ENCODE measurements at regions not wholly inside any gene's neighbourhood (a gene's known extent, or its start where the extent isn't known, plus 50 kb on each side); places are given as distances from the start of the nearest gene placed in this dataset.

DNA sequence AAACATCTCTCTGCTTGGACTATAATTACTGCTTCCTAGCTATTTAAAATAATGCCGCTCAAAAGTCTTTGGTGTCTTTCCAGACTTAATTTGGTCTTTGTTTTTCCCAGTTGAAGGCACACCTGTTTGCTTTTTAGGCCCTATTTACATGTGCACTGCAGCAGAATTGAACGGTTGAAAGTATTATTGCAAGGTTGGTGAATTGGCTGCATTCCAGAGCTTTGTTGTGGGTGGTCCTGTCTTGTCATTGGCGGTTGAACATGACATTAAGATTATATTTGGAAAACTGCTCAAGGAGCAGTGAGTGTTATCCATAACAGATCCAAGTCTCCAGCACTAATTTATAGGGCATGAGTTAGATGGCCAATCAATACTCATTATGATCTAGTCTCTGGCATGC lies 656.3 kb downstream of the PTPRC start:
- H3K4me3 ChIP-seq (ENCODE audit: low read length) = no peak overlapping the region
- H3K9me2 ChIP-seq (ENCODE audit: insufficient read depth, low read length) = no peaks in the 10 kb centered on the region
- no peaks in the 10 kb centered on the region for H3K9me3 ChIP-seq (ENCODE audit: low read length)
- H3F3A ChIP-seq (ENCODE audit: insufficient read depth, low read length, poor library complexity, severe bottlenecking) = no peaks in the 10 kb centered on the region
- no peak for TF ChIP-seq SMC3 (conservative IDR thresholded peaks at IDR 0.05; ENCODE audit: poor library complexity)
- TF ChIP-seq MXI1 (conservative IDR thresholded peaks at IDR 0.05; ENCODE audit: poor library complexity, severe bottlenecking) = no peak
- TF ChIP-seq POLR2AphosphoS5 (IDR thresholded peaks at IDR 0.05) = no peak
- no peak for TF ChIP-seq EP300 (conservative IDR thresholded peaks at IDR 0.05; ENCODE audit: poor library complexity, severe bottlenecking)
- TF ChIP-seq, protein P1, sequence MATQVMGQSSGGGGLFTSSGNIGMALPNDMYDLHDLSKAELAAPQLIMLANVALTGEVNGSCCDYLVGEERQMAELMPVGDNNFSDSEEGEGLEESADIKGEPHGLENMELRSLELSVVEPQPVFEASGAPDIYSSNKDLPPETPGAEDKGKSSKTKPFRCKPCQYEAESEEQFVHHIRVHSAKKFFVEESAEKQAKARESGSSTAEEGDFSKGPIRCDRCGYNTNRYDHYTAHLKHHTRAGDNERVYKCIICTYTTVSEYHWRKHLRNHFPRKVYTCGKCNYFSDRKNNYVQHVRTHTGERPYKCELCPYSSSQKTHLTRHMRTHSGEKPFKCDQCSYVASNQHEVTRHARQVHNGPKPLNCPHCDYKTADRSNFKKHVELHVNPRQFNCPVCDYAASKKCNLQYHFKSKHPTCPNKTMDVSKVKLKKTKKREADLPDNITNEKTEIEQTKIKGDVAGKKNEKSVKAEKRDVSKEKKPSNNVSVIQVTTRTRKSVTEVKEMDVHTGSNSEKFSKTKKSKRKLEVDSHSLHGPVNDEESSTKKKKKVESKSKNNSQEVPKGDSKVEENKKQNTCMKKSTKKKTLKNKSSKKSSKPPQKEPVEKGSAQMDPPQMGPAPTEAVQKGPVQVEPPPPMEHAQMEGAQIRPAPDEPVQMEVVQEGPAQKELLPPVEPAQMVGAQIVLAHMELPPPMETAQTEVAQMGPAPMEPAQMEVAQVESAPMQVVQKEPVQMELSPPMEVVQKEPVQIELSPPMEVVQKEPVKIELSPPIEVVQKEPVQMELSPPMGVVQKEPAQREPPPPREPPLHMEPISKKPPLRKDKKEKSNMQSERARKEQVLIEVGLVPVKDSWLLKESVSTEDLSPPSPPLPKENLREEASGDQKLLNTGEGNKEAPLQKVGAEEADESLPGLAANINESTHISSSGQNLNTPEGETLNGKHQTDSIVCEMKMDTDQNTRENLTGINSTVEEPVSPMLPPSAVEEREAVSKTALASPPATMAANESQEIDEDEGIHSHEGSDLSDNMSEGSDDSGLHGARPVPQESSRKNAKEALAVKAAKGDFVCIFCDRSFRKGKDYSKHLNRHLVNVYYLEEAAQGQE (IDR thresholded peaks at IDR 0.05; ENCODE audit: borderline replicate concordance) = no peak
- TF ChIP-seq EZH2 (IDR thresholded peaks at IDR 0.05; ENCODE audit: borderline replicate concordance, insufficient read depth, low read length, poor library complexity, severe bottlenecking) = no peak
- no peaks in the 10 kb centered on the region for H4K20me1 ChIP-seq (ENCODE audit: insufficient read depth)
- H3K79me2 ChIP-seq (replicated peaks; ENCODE audit: insufficient read depth, low read length) = no peaks in the 10 kb centered on the region
- H3K27ac ChIP-seq (ENCODE audit: low read length) = no peak overlapping the region
- no peaks in the 10 kb centered on the region for H3K36me3 ChIP-seq (ENCODE audit: insufficient read depth, low read length)
- no peak overlapping the region for H3K4me2 ChIP-seq (ENCODE audit: low read length)
- H2AFZ ChIP-seq (ENCODE audit: low read depth, low read length) = no peak overlapping the region
- no peaks in the 10 kb centered on the region for H3K27me3 ChIP-seq (ENCODE audit: insufficient read depth, low read depth, low read length)
- H3K9ac ChIP-seq (ENCODE audit: low read length) = no peak overlapping the region

DNA sequence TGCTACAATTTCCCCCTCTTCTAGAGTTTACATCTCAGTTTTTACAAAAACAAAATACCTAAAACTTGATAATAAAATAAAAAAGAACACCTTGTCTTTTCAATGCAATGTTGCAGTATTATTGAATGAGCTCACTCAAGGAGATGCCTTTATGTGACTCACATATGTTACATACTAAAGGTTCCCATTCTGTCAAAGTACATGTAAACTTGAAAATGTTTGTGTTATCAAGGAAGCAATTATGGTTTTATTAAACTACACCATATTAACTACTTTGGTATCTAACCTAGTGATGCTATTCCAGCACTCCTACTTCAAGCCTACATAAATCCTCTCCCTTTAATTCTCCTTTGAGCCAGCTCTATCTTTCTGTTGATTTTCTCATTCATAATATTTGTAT lies 658.3 kb downstream of the PTPRC start:
- H3K4me3 ChIP-seq (ENCODE audit: low read length) = no peak overlapping the region
- H3K27me3 ChIP-seq (ENCODE audit: insufficient read depth, low read depth, low read length) = no peaks in the 10 kb centered on the region
- no peak overlapping the region for H3K27ac ChIP-seq (ENCODE audit: low read length)
- TF ChIP-seq POLR2AphosphoS5 (IDR thresholded peaks at IDR 0.05) (no peak), TAF1 (IDR thresholded peaks at IDR 0.05; ENCODE audit: low read depth) (no peak), SMC3 (conservative IDR thresholded peaks at IDR 0.05; ENCODE audit: poor library complexity) (no peak), EZH2 (IDR thresholded peaks at IDR 0.05; ENCODE audit: borderline replicate concordance, insufficient read depth, low read length, poor library complexity, severe bottlenecking) (no peak), EP300 (conservative IDR thresholded peaks at IDR 0.05; ENCODE audit: poor library complexity, severe bottlenecking) (no peak), MXI1 (conservative IDR thresholded peaks at IDR 0.05; ENCODE audit: poor library complexity, severe bottlenecking) (no peak), RAD21 (conservative IDR thresholded peaks at IDR 0.05) (no peak)
- TF ChIP-seq, protein P1 (IDR thresholded peaks at IDR 0.05; ENCODE audit: borderline replicate concordance) = no peak
- TF ChIP-seq, protein P2, sequence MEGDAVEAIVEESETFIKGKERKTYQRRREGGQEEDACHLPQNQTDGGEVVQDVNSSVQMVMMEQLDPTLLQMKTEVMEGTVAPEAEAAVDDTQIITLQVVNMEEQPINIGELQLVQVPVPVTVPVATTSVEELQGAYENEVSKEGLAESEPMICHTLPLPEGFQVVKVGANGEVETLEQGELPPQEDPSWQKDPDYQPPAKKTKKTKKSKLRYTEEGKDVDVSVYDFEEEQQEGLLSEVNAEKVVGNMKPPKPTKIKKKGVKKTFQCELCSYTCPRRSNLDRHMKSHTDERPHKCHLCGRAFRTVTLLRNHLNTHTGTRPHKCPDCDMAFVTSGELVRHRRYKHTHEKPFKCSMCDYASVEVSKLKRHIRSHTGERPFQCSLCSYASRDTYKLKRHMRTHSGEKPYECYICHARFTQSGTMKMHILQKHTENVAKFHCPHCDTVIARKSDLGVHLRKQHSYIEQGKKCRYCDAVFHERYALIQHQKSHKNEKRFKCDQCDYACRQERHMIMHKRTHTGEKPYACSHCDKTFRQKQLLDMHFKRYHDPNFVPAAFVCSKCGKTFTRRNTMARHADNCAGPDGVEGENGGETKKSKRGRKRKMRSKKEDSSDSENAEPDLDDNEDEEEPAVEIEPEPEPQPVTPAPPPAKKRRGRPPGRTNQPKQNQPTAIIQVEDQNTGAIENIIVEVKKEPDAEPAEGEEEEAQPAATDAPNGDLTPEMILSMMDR (IDR thresholded peaks at IDR 0.05; ENCODE audit: poor library complexity, severe bottlenecking) = no peak
- H2AFZ ChIP-seq (ENCODE audit: low read depth, low read length) = no peak overlapping the region
- H3K4me2 ChIP-seq (ENCODE audit: low read length) = no peak overlapping the region
- no peak overlapping the region for H3K9ac ChIP-seq (ENCODE audit: low read length)
- no peaks in the 10 kb centered on the region for H3K79me2 ChIP-seq (replicated peaks; ENCODE audit: insufficient read depth, low read length)
- no peaks in the 10 kb centered on the region for H3F3A ChIP-seq (ENCODE audit: insufficient read depth, low read length, poor library complexity, severe bottlenecking)
- no peaks in the 10 kb centered on the region for H4K20me1 ChIP-seq (ENCODE audit: insufficient read depth)
- H3K36me3 ChIP-seq (ENCODE audit: insufficient read depth, low read length) = no peaks in the 10 kb centered on the region
- no peaks in the 10 kb centered on the region for H3K9me3 ChIP-seq (ENCODE audit: low read length)
- H3K9me2 ChIP-seq (ENCODE audit: insufficient read depth, low read length) = no peaks in the 10 kb centered on the region

Measured in neural cell (in vitro differentiated cells).